Adrenal gland (tissue), 9 donors: ENCODE measurements at regions not wholly inside any gene's neighbourhood (a gene's known extent, or its start where the extent isn't known, plus 50 kb on each side); places are given as distances from the start of the nearest gene placed in this dataset.

Experiments
- DNase-seq, 7 donors: peaks; one replicate each; pipeline ENCODE4 v3.0.0-alpha.2; 2019 to 2020
- H3K27ac ChIP-seq, 5 donors: fragments of 200-600 bp; sonication (generic) in 4 of 5; 1 replicate in 3 of 5; 2 replicates in 2 of 5; pipeline versions ENCODE4 v1.5.1 to v1.8.0; 2016 to 2020; ENCODE audit warnings: mild to moderate bottlenecking in 1 of 5
- H3K27me3 ChIP-seq: fragments of 200-600 bp; 2 replicates; pipeline ENCODE4 v1.8.0; 2021
- H3K36me3 ChIP-seq, 2 donors: fragments of 200-600 bp; replicated peaks in 1 of 2; 1 replicate in 1 of 2; 2 replicates in 1 of 2; pipeline versions ENCODE4 v1.5.1 to v1.8.0; 2018 to 2022
- H3K4me1 ChIP-seq, 2 donors: fragments of 200-600 bp; replicated peaks in 1 of 2; 1 replicate in 1 of 2; 2 replicates in 1 of 2; pipeline versions ENCODE4 v1.5.1 to v1.8.0; 2018 to 2021
- H3K4me3 ChIP-seq, 4 donors: fragments of 200-600 bp; sonication (generic) in 3 of 4; one replicate each; pipeline ENCODE4 v1.5.1; 2016 to 2018
- H3K9me3 ChIP-seq, 3 donors: fragments of 200-600 bp; sonication (generic) in 1 of 3; replicated peaks in 1 of 3; 1 replicate in 2 of 3; 2 replicates in 1 of 3; pipeline versions ENCODE4 v1.5.1 to v1.8.0; 2016 to 2021
- CTCF ChIP-seq, 6 experiments: fragments of 450-650 bp in 4 of 6; fragments of 200-600 bp in 2 of 6; sonication (generic) in 1 of 6; IDR thresholded peaks; 1 replicate in 5 of 6; 2 replicates in 1 of 6; pipeline versions ENCODE4 v1.5.1 to v1.8.0; 2016 to 2021; ENCODE audit warnings: antibody characterized with exemption in 6 of 6, mild to moderate bottlenecking in 2 of 6, moderate library complexity in 1 of 6
- POLR2A ChIP-seq, 2 donors: fragments of 450-650 bp; IDR thresholded peaks; one replicate each; pipeline ENCODE4 v1.6.1; 2017; ENCODE audit warnings: antibody characterized with exemption in 2 of 2, mild to moderate bottlenecking in 2 of 2, moderate library complexity in 1 of 2
- WGBS, 4 donors: extraction: QIAGEN DNeasy Blood & Tissue Kit in 2 of 4; methylation state at CpG; one replicate each; pipeline versions ENCODE4 v1.1.5 to v1.1.7; 2013 to 2017; 5-methylcytosine and 5-hydroxymethylcytosine counted together
- intact Hi-C, 2 donors: fragments of 100-400 bp; cut with DNase I; formaldehyde crosslinking; loops; one replicate each; pipeline versions ENCODE4 v1.14.1 to v1.15.0; 2022 to 2023
- donor health status: healthy with polysubstance abuse.
- donor health status: Bipolar disorder and iron deficiency.
- donor health status: DM: yes; HTN: yes; CAD: no.
- donor health status: DM: no; HTN: no; CAD: no.
- donor health status: DM: no; HTN: no; CAD: no.

GRCh38 chr1:112172294-112172882 lies 182.9 kb upstream of the KCND3 start:
- intact Hi-C loops, result no loop called here
- no peaks in the 10 kb centered on the region for H3K4me1 ChIP-seq
- DNase-seq, result peak; percentile 30 to 62 (median 55)

GRCh38 chr1:112177314-112177713 lies 187.8 kb upstream of the KCND3 start:
- no peaks in the 10 kb centered on the region for H3K9me3 ChIP-seq
- intact Hi-C loops, result no loop called here
- no peaks in the 10 kb centered on the region for H3K27me3 ChIP-seq
- TF ChIP-seq POLR2A (IDR thresholded peaks at IDR 0.05), result no peak
- TF ChIP-seq CTCF (IDR thresholded peaks at IDR 0.05), result no peak
- H3K36me3 ChIP-seq, result no peaks in the 10 kb centered on the region
- WGBS, 4 donors, result 55 to 59% (median 58%) methylated on average over 6 of the region's 6 CpGs
- H3K4me1 ChIP-seq, result no peaks in the 10 kb centered on the region
- no peak overlapping the region for H3K27ac ChIP-seq
- no peak overlapping the region for H3K4me3 ChIP-seq
- DNase-seq, result no peak

More at GRCh38 chr1:112172294-112172882, 182.9 kb upstream of the KCND3 start:
- H3K4me3 ChIP-seq, result no peak overlapping the region
- WGBS, 4 donors, result 6 to 18% (median 15%) methylated on average over 2 of the region's 2 CpGs
- H3K9me3 ChIP-seq, result no peaks in the 10 kb centered on the region
- H3K27me3 ChIP-seq, result no peaks in the 10 kb centered on the region
- TF ChIP-seq POLR2A (IDR thresholded peaks at IDR 0.05) (no peak), CTCF (IDR thresholded peaks at IDR 0.05) (no peak)
- no peaks in the 10 kb centered on the region for H3K36me3 ChIP-seq
- no peak overlapping the region for H3K27ac ChIP-seq

GRCh38 chr1:112188611-112189010 lies 199.1 kb upstream of the KCND3 start:
- H3K4me3 ChIP-seq, result no peak overlapping the region
- no peaks in the 10 kb centered on the region for H3K4me1 ChIP-seq
- peaks cover 0 to 2% (median 0%) of the 10 kb centered on the region in 3 donors for H3K9me3 ChIP-seq
- TF ChIP-seq POLR2A (IDR thresholded peaks at IDR 0.05), result no peak
- TF ChIP-seq CTCF (IDR thresholded peaks at IDR 0.05), result no peak
- no peaks in the 10 kb centered on the region for H3K27me3 ChIP-seq
- intact Hi-C loops, result no loop called here
- no peak for DNase-seq
- no peaks in the 10 kb centered on the region for H3K36me3 ChIP-seq
- H3K27ac ChIP-seq, result no peak overlapping the region

GRCh38 chr1:112196008-112196588 lies 199.9 kb upstream of the CTTNBP2NL start:
- no peak for TF ChIP-seq CTCF (IDR thresholded peaks at IDR 0.05)

More at GRCh38 chr1:112196008-112196588, 199.9 kb upstream of the CTTNBP2NL start:
- Histone ChIP-seq H3K27ac (no peak overlapping the region), H3K4me3 (no peak overlapping the region), H3K9me3 (peaks cover 0 to 7% (median 0%) of the 10 kb centered on the region in 3 donors), H3K4me1 (no peaks in the 10 kb centered on the region), H3K36me3 (no peaks in the 10 kb centered on the region), H3K27me3 (no peaks in the 10 kb centered on the region)
- 36 to 39% (median 38%) methylated on average over 4 of the region's 4 CpGs for WGBS, 4 donors
- no peak for DNase-seq
- intact Hi-C loops, result no loop called here
